Hepatocyte (in vitro differentiated cells): ENCODE measurements at regions not wholly inside any gene's neighbourhood (a gene's known extent, or its start where the extent isn't known, plus 50 kb on each side); places are given as distances from the start of the nearest gene placed in this dataset.

Source experiments
- DNase-seq: peaks from one replicate; pipeline ENCODE4 v3.0.0-alpha.2; 2016; ENCODE audit warnings: low spot score
- H2AFZ ChIP-seq: fragments of 200-600 bp; sonication (generic); 2 replicates; pipeline ENCODE4 v1.6.0; 2016; ENCODE audit warnings: antibody characterized with exemption, mild to moderate bottlenecking
- H3K27ac ChIP-seq: fragments of 200-600 bp; sonication (generic); 2 replicates; pipeline ENCODE4 v1.5.1; 2016; ENCODE audit warnings: mild to moderate bottlenecking
- H3K27me3 ChIP-seq: fragments of 200-600 bp; sonication (generic); 2 replicates; pipeline ENCODE4 v1.6.1; 2016
- H3K36me3 ChIP-seq: fragments of 200-600 bp; sonication (generic); replicated peaks from 2 replicates; pipeline ENCODE4 v1.5.1; 2016; ENCODE audit warnings: low read depth; ENCODE audit not compliant: insufficient read depth
- H3K4me1 ChIP-seq: fragments of 200-600 bp; sonication (generic); 2 replicates; pipeline ENCODE4 v1.5.1; 2016; ENCODE audit warnings: mild to moderate bottlenecking, moderate library complexity; ENCODE audit not compliant: insufficient read depth
- H3K4me2 ChIP-seq: fragments of 200-600 bp; sonication (generic); 2 replicates; pipeline ENCODE4 v1.6.0; 2016
- H3K4me3 ChIP-seq: fragments of 200-600 bp; sonication (generic); 2 replicates; pipeline ENCODE4 v1.5.1; 2016; ENCODE audit warnings: mild to moderate bottlenecking
- H3K79me2 ChIP-seq: fragments of 200-600 bp; sonication (generic); 2 replicates; pipeline ENCODE4 v1.6.0; 2017; ENCODE audit warnings: mild to moderate bottlenecking
- H3K9me2 ChIP-seq: fragments of 200-600 bp; sonication (generic); replicated peaks from 2 replicates; pipeline ENCODE4 v1.6.0; 2017; ENCODE audit warnings: mild to moderate bottlenecking; ENCODE audit not compliant: insufficient read depth
- H3K9me3 ChIP-seq: fragments of 200-600 bp; sonication (generic); 2 replicates; pipeline ENCODE4 v1.5.1; 2016; ENCODE audit warnings: low read depth, mild to moderate bottlenecking
- H4K20me1 ChIP-seq: fragments of 200-600 bp; sonication (generic); 2 replicates; pipeline ENCODE4 v1.6.0; 2016; ENCODE audit warnings: mild to moderate bottlenecking; ENCODE audit not compliant: insufficient read depth, poor library complexity, severe bottlenecking
- EZH2 ChIP-seq: fragments of 200-600 bp; sonication (generic); IDR thresholded peaks from 2 replicates; pipeline ENCODE4 v1.6.1; 2016; ENCODE audit warnings: antibody characterized with exemption, mild to moderate bottlenecking, borderline replicate concordance
- EZH2phosphoT487 ChIP-seq: fragments of 200-600 bp; sonication (generic); IDR thresholded peaks from one replicate; pipeline ENCODE4 v1.6.1; 2018; ENCODE audit warnings: antibody characterized with exemption, mild to moderate bottlenecking, low read depth, moderate library complexity; ENCODE audit not compliant: unreplicated experiment, severe bottlenecking
- WGBS: methylation state at CpG from one replicate; pipeline ENCODE4 v1.1.6; 2016; ENCODE audit warnings: low lambda C conversion rate; ENCODE audit errors: missing lambda C conversion rate; 5-methylcytosine and 5-hydroxymethylcytosine counted together
- TF ChIP-seq, protein P1 (sequence below): fragments of 200-600 bp; sonication (generic); IDR thresholded peaks from 2 replicates; pipeline ENCODE4 v1.5.1; 2016; ENCODE audit warnings: antibody characterized with exemption, mild to moderate bottlenecking; ENCODE audit not compliant: poor library complexity

DNA sequence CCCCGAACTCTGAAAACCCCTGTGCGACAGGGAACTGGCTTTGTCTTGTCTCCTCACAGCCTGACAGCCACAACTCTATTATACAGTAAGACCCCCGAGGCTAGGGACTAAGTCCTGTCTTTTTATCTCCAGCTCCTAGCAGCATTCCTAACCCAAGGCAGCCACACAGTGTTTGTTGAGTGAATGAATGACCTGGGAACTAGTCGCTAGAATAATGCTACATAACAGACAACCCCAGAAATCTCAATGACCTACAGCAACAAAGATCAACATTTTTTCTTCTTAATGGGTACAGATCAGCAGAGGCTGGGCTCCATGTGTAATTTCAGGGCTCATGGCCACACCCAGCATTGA is 71.4 kb upstream of the TNRC6C start:
- no peaks in the 10 kb centered on the region for H3K9me2 ChIP-seq
- H3K4me1 ChIP-seq: peaks cover 8% of the 10 kb centered on the region
- H3K27me3 ChIP-seq: no peaks in the 10 kb centered on the region
- DNase-seq: no peak
- H4K20me1 ChIP-seq: no peaks in the 10 kb centered on the region
- no peaks in the 10 kb centered on the region for H3K9me3 ChIP-seq
- H3K27ac ChIP-seq: no peak overlapping the region
- whole genome bisulfite sequencing: 75% methylated on average over 4 of the region's 4 CpGs
- H2AFZ ChIP-seq: no peak overlapping the region
- no peaks in the 10 kb centered on the region for H3K79me2 ChIP-seq
- H3K36me3 ChIP-seq: no peaks in the 10 kb centered on the region
- peak overlapping the region; percentile 68 for H3K4me2 ChIP-seq
- no peak overlapping the region for H3K4me3 ChIP-seq
- TF ChIP-seq EZH2 (no peak), EZH2phosphoT487 (no peak)
- TF ChIP-seq, protein P1, sequence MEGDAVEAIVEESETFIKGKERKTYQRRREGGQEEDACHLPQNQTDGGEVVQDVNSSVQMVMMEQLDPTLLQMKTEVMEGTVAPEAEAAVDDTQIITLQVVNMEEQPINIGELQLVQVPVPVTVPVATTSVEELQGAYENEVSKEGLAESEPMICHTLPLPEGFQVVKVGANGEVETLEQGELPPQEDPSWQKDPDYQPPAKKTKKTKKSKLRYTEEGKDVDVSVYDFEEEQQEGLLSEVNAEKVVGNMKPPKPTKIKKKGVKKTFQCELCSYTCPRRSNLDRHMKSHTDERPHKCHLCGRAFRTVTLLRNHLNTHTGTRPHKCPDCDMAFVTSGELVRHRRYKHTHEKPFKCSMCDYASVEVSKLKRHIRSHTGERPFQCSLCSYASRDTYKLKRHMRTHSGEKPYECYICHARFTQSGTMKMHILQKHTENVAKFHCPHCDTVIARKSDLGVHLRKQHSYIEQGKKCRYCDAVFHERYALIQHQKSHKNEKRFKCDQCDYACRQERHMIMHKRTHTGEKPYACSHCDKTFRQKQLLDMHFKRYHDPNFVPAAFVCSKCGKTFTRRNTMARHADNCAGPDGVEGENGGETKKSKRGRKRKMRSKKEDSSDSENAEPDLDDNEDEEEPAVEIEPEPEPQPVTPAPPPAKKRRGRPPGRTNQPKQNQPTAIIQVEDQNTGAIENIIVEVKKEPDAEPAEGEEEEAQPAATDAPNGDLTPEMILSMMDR: no peak

DNA sequence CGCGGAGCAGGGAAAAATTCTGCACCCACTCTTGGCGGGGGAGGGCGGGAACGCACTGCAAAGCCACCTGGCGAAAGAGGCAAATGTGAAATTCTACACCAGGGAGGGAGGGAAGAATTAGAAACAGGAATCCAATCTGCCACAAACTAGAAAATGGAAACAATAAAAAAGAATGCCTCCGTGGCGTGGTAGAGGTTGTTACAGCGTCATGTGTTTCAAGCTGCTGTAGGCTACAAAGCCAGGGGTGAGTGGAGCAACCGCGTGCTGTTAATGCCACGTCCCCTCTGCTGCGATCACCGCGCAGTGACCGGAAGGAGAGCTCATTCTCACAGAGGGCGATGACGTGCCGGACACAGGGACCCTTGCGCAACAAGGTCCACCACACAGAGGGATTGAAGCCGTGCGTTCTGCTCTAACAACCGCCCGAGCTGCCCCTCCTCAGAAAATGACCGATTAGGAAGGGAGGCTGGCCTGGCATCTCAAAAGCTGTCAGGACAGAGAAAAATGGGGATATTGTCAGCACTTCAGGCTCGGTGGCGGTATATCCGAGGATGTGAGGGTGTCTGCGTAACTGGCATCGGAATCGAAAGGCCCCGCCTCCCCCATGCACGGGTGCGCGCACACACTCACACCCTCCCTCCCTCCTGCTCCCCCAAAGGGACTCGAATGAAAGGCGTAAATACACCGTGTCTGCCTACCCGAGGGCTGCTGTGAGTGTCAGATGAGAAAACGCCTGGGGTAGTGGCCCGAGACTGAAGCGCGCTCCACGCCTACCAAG is 70.8 kb upstream of the TNRC6C start:
- Histone ChIP-seq H3K4me1 (peaks cover 8% of the 10 kb centered on the region), H2AFZ (peak overlapping the region; percentile 15), H3K27ac (peak overlapping the region; percentile 27), H3K9me3 (no peaks in the 10 kb centered on the region), H3K27me3 (no peaks in the 10 kb centered on the region), H3K79me2 (no peaks in the 10 kb centered on the region), H3K9me2 (no peaks in the 10 kb centered on the region), H3K4me3 (no peak overlapping the region), H3K36me3 (no peaks in the 10 kb centered on the region), H3K4me2 (peak overlapping the region; percentile 68), H4K20me1 (no peaks in the 10 kb centered on the region)
- WGBS: 61% methylated on average over 41 of the region's 44 CpGs
- TF ChIP-seq, protein P1: no peak
- TF ChIP-seq EZH2phosphoT487 (no peak), EZH2 (no peak)
- no peak for DNase-seq

DNA sequence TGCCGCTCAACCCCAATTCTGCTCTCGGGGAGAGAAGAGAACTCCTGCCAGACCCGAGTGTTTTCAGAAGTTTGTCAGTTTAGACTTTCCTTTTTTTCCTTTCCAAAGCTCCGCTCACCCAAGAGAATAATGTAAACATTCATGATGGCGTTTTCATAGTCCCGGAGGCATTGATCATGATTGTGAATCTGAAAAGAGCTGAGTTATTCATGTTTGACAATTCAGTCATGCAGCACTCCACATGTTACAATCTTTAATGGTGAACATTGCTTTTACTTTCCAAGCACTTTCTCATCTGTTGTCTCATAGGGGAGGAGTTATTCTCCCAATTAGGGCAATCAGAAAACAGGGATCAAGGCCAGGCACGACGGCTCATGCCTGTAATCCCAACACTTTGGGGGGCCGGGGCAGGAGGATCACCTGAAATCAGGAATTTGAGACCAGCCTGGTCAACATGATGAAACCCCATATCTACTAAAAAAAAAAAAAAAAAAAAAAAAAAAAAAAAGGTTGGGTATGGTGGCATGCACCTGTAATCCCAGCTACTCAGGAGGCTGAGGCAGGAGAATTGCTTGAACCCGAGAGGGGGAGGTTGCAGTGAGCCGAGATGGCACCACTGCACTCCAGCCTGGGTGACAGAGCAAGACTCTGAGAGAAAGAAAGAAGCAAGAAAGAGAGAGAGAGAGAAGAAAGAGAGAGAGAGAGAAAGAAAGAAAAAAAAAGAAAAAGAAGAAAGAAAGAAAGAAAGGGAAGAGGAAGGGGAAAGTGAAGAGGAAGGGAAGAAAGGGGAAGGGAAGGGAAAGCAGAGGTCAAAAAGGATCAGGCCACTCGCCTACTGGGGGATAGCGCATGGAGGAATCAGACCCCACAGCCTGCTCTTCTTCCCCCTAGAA is 70.0 kb upstream of the TNRC6C start:
- TF ChIP-seq, protein P1: no peak
- TF ChIP-seq EZH2phosphoT487 (no peak), EZH2 (no peak)
- no peak overlapping the region for H3K4me3 ChIP-seq
- H3K4me1 ChIP-seq: peaks cover 8% of the 10 kb centered on the region
- H3K79me2 ChIP-seq: no peaks in the 10 kb centered on the region
- H3K9me3 ChIP-seq: no peaks in the 10 kb centered on the region
- no peaks in the 10 kb centered on the region for H3K9me2 ChIP-seq
- H3K27ac ChIP-seq: peak overlapping the region; percentile 27
- no peaks in the 10 kb centered on the region for H3K27me3 ChIP-seq
- WGBS: 73% methylated on average over 13 of the region's 13 CpGs
- no peaks in the 10 kb centered on the region for H4K20me1 ChIP-seq
- H3K4me2 ChIP-seq: peak overlapping the region; percentile 68
- peak overlapping the region; percentile 15 for H2AFZ ChIP-seq
- H3K36me3 ChIP-seq: no peaks in the 10 kb centered on the region
- no peak for DNase-seq
